ENCODE measurements at regions not wholly inside any gene's neighbourhood (a gene's known extent, or its start where the extent isn't known, plus 50 kb on each side); places are given as distances from the start of the nearest gene placed in this dataset.

- peaks cover 4 to 87% (median 80%) of the 10 kb centered on the region in 4 donors for H3K36me3 ChIP-seq
- H3K27ac ChIP-seq: no peak overlapping the region
- DNase-seq: no peak
- H3K27me3 ChIP-seq: no peaks in the 10 kb centered on the region
- intact Hi-C loops (cut with DNase I; ENCODE audit: low total_unique reads): no loop called here
- TF ChIP-seq CTCF (IDR thresholded peaks at IDR 0.05): no peak
- TF ChIP-seq POLR2A (IDR thresholded peaks at IDR 0.05): no peak
- TF ChIP-seq POLR2AphosphoS5 (IDR thresholded peaks at IDR 0.05): no peak
- TF ChIP-seq EP300 (IDR thresholded peaks at IDR 0.05): no peak
- no peaks in the 10 kb centered on the region for H3K4me1 ChIP-seq
- no peak overlapping the region for H3K4me3 ChIP-seq
- no peaks in the 10 kb centered on the region for H3K9me3 ChIP-seq
- 87 to 94% (median 93%) methylated on average over 2 of the region's 2 CpGs for WGBS, 5 donors
Observed at GRCh38 chr4:122246551-122246950, 94.4 kb downstream of the BLTP1 start.

- WGBS, 5 donors: 56 to 84% (median 70%) methylated on average over 1 of the region's 1 CpG
- TF ChIP-seq CTCF (IDR thresholded peaks at IDR 0.05) (no peak), EP300 (IDR thresholded peaks at IDR 0.05) (no peak), POLR2A (IDR thresholded peaks at IDR 0.05) (no peak), POLR2AphosphoS5 (IDR thresholded peaks at IDR 0.05) (no peak)
- no peaks in the 10 kb centered on the region for H3K4me1 ChIP-seq
- no peaks in the 10 kb centered on the region for H3K27me3 ChIP-seq
- DNase-seq: no peak
- H3K27ac ChIP-seq: no peak overlapping the region
- no peaks in the 10 kb centered on the region for H3K9me3 ChIP-seq
- H3K4me3 ChIP-seq: no peak overlapping the region
- peaks cover 16 to 97% (median 94%) of the 10 kb centered on the region in 4 donors for H3K36me3 ChIP-seq
- intact Hi-C loops (cut with DNase I; ENCODE audit: low total_unique reads): no loop called here
Observed at GRCh38 chr4:122249357-122249756, 97.2 kb downstream of the BLTP1 start.

- DNase-seq: no peak
- Histone ChIP-seq H3K36me3 (peaks cover 32 to 97% (median 94%) of the 10 kb centered on the region in 4 donors), H3K27me3 (no peaks in the 10 kb centered on the region), H3K4me3 (no peak overlapping the region), H3K4me1 (no peaks in the 10 kb centered on the region), H3K27ac (no peak overlapping the region), H3K9me3 (no peaks in the 10 kb centered on the region)
- intact Hi-C loops (cut with DNase I; ENCODE audit: low total_unique reads): no loop called here
- TF ChIP-seq POLR2AphosphoS5 (IDR thresholded peaks at IDR 0.05) (no peak), POLR2A (IDR thresholded peaks at IDR 0.05) (no peak), EP300 (IDR thresholded peaks at IDR 0.05) (no peak), CTCF (IDR thresholded peaks at IDR 0.05) (no peak)
- WGBS, 5 donors: 94 to 100% (median 98%) methylated on average over 4 of the region's 4 CpGs
Observed at GRCh38 chr4:122252584-122252983, 100.5 kb downstream of the BLTP1 start.

- Histone ChIP-seq H3K27ac (no peak overlapping the region), H3K4me1 (no peaks in the 10 kb centered on the region), H3K36me3 (peaks cover 16 to 100% (median 90%) of the 10 kb centered on the region in 4 donors), H3K27me3 (no peaks in the 10 kb centered on the region), H3K9me3 (no peaks in the 10 kb centered on the region), H3K4me3 (no peak overlapping the region)
- intact Hi-C loops (cut with DNase I; ENCODE audit: low total_unique reads): no loop called here
- TF ChIP-seq EP300 (IDR thresholded peaks at IDR 0.05) (no peak), POLR2AphosphoS5 (IDR thresholded peaks at IDR 0.05) (no peak), CTCF (IDR thresholded peaks at IDR 0.05) (no peak), POLR2A (IDR thresholded peaks at IDR 0.05) (no peak)
- WGBS, 5 donors: 92 to 100% (median 98%) methylated on average over 1 of the region's 1 CpG
- no peak for DNase-seq
Observed at GRCh38 chr4:122259849-122260248, 107.7 kb downstream of the BLTP1 start.
